SK-N-SH (cell line): ENCODE measurements at regions not wholly inside any gene's neighbourhood (a gene's known extent, or its start where the extent isn't known, plus 50 kb on each side); places are given as distances from the start of the nearest gene placed in this dataset.

Experiments
- CTCF ChIA-PET: fragments of 300-600, 350-600 bp; formaldehyde crosslinking; extraction: SDS; loops from one replicate; lab custom pipeline; 2021; lab: Yijun Ruan, JAX
- POLR2A ChIA-PET: fragments of 350-600 bp; sonication (Branson Sonifier 250); formaldehyde crosslinking; extraction: SDS; loops from one replicate; lab custom pipeline; 2020; ENCODE audit warnings: antibody characterized with exemption, inconsistent platforms; lab: Yijun Ruan, JAX
- DNase-seq: peaks from one replicate; pipeline ENCODE4 v3.0.0; 2012
- H2AFZ ChIP-seq: fragments of 200-600 bp; sonication (generic); 2 replicates; pipeline ENCODE4 v1.8.1; 2016; ENCODE audit warnings: antibody characterized with exemption, mild to moderate bottlenecking, low read depth
- H3F3A ChIP-seq: fragments of 200-600 bp; sonication (generic); replicated peaks from 2 replicates; pipeline ENCODE3; 2016; ENCODE audit warnings: antibody characterized with exemption, mild to moderate bottlenecking; ENCODE audit not compliant: insufficient read depth
- H3K27ac ChIP-seq, 2 experiments: fragments of 200-500 bp in 1 of 2; fragments of 200-600 bp in 1 of 2; sonication (Bioruptor generic) in 1 of 2; sonication (generic), shearing (Covaris generic) in 1 of 2; 2 replicates each; pipeline versions ENCODE4 v1.5.1 to v1.6.1; 2014 to 2016; ENCODE audit warnings: low read depth in 2 of 2, inconsistent platforms in 1 of 2, low read length in 1 of 2, mild to moderate bottlenecking in 1 of 2, mixed read lengths in 1 of 2
- H3K27me3 ChIP-seq: fragments of 200-600 bp; sonication (generic), shearing (Covaris generic); 2 replicates; pipeline ENCODE4 v1.6.1; 2016; ENCODE audit warnings: mixed run types; ENCODE audit not compliant: insufficient read depth
- H3K36me3 ChIP-seq, 2 experiments: fragments of 200-500 bp in 1 of 2; fragments of 200-600 bp in 1 of 2; sonication (Bioruptor generic) in 1 of 2; sonication (generic) in 1 of 2; replicated peaks in 1 of 2; 2 replicates each; pipeline versions ENCODE3 to v1.5.1; 2014 to 2016; ENCODE audit warnings: low read length in 1 of 2, mild to moderate bottlenecking in 1 of 2; ENCODE audit not compliant: insufficient read depth in 2 of 2, control insufficient read depth in 1 of 2
- H3K4me1 ChIP-seq, 2 experiments: fragments of 200-500 bp in 1 of 2; fragments of 200-600 bp in 1 of 2; sonication (Bioruptor generic) in 1 of 2; sonication (generic), shearing (Covaris generic) in 1 of 2; 2 replicates each; pipeline versions ENCODE4 v1.5.1 to v1.6.1; 2014 to 2016; ENCODE audit warnings: low read depth in 1 of 2, low read length in 1 of 2, mixed run types in 1 of 2; ENCODE audit not compliant: insufficient read depth in 2 of 2, control insufficient read depth in 1 of 2
- H3K4me2 ChIP-seq: fragments of 200-600 bp; sonication (generic), shearing (Covaris generic); 2 replicates; pipeline ENCODE4 v1.6.1; 2017; ENCODE audit warnings: mixed run types
- H3K4me3 ChIP-seq, 2 experiments: fragments of 200-500 bp in 1 of 2; fragments of 200-600 bp in 1 of 2; sonication (Bioruptor generic) in 1 of 2; sonication (generic), shearing (Covaris generic) in 1 of 2; 2 replicates each; pipeline versions ENCODE4 v1.5.1 to v1.8.1; 2014 to 2016; ENCODE audit warnings: low read depth in 2 of 2, inconsistent platforms in 1 of 2, low read length in 1 of 2, mild to moderate bottlenecking in 1 of 2, mixed read lengths in 1 of 2, moderate library complexity in 1 of 2
- H3K79me2 ChIP-seq: fragments of 200-600 bp; sonication (generic); 2 replicates; pipeline ENCODE4 v1.8.1; 2017; ENCODE audit warnings: mild to moderate bottlenecking; ENCODE audit not compliant: insufficient read depth
- H3K9ac ChIP-seq: fragments of 200-600 bp; sonication (generic); 2 replicates; pipeline ENCODE4 v1.6.1; 2017; ENCODE audit warnings: mixed run types
- H3K9me2 ChIP-seq: fragments of 200-600 bp; sonication (generic); 2 replicates; pipeline ENCODE4 v1.6.1; 2017; ENCODE audit warnings: mixed run types
- H3K9me3 ChIP-seq: fragments of 200-600 bp; sonication (generic); 2 replicates; pipeline ENCODE4 v1.6.1; 2017; ENCODE audit warnings: mixed run types, mild to moderate bottlenecking, moderate library complexity
- H4K20me1 ChIP-seq: fragments of 200-600 bp; sonication (generic); 2 replicates; pipeline ENCODE4 v1.6.1; 2017; ENCODE audit warnings: mild to moderate bottlenecking, mixed run types; ENCODE audit not compliant: insufficient read depth
- ELF1 ChIP-seq: IDR thresholded peaks from 2 replicates; pipeline ENCODE4 v1.4.0; 2012
- EP300 ChIP-seq, 2 experiments: IDR thresholded peaks; 2 replicates each; pipeline versions ENCODE4 v1.4.0 to v1.6.1; 2012; ENCODE audit warnings: borderline replicate concordance in 1 of 2, low read depth in 1 of 2, low read length in 1 of 2
- JUND ChIP-seq: IDR thresholded peaks from 2 replicates; pipeline ENCODE4 v1.4.0; 2012
- MEF2A ChIP-seq: IDR thresholded peaks from 2 replicates; pipeline ENCODE4 v1.4.0; 2012; ENCODE audit warnings: low read depth, borderline replicate concordance
- RFX5 ChIP-seq: IDR thresholded peaks from 2 replicates; pipeline ENCODE4 v1.6.1; 2012; ENCODE audit warnings: mild to moderate bottlenecking, improper control_type of control experiment, low read length
- TAF1 ChIP-seq: IDR thresholded peaks from 2 replicates; pipeline ENCODE4 v1.6.1; 2012; ENCODE audit warnings: low read depth, mild to moderate bottlenecking, low read length, moderate library complexity, borderline replicate concordance
- TCF12 ChIP-seq: IDR thresholded peaks from 2 replicates; pipeline ENCODE4 v1.4.0; 2012
- YY1 ChIP-seq: IDR thresholded peaks from 2 replicates; pipeline ENCODE4 v1.4.0; 2012; ENCODE audit warnings: low read depth, mild to moderate bottlenecking
- WGBS: methylation state at CpG from one replicate; pipeline ENCODE4 v1.1.6; 2017; ENCODE audit warnings: low lambda C conversion rate; 5-methylcytosine and 5-hydroxymethylcytosine counted together
- TF ChIP-seq, protein P1 (sequence below): fragments of 150-350 bp; IDR thresholded peaks from 2 replicates; pipeline ENCODE4 v1.6.1; 2016; ENCODE audit warnings: mild to moderate bottlenecking, low read depth, low read length
- TF ChIP-seq, protein P2 (sequence below): IDR thresholded peaks from 2 replicates; pipeline ENCODE4; 2012
- TF ChIP-seq, protein P3 (sequence below): IDR thresholded peaks from 2 replicates; pipeline ENCODE4 v1.4.0; 2012; ENCODE audit warnings: low read depth
- TF ChIP-seq, protein P4 (sequence below): IDR thresholded peaks from 2 replicates; pipeline ENCODE4 v1.6.1; 2012; ENCODE audit warnings: mild to moderate bottlenecking, low read depth, low read length, moderate library complexity

DNA sequence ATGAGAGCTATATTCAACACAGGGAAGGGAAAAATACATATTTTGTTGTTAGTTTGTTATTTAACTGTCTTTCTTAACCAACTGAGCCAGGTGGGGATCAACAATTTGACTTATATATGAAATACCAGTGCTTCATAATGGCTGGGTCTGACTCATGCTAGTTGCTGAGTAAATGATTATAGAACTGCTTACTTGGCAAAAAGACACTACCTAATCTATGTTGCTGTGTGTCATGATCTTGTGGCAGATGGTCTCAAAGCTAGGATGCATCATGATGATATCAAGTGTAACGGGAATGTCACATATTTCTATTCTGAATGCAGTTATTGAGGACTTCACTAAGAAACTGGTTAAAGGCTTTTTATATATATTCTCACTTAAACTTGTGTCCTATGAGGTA, 727.4 kb upstream of the SLITRK1 start:
- Histone ChIP-seq H3K9me3 (no peaks in the 10 kb centered on the region), H3F3A (no peaks in the 10 kb centered on the region), H3K9ac (no peak overlapping the region), H4K20me1 (no peaks in the 10 kb centered on the region), H3K36me3 (no peaks in the 10 kb centered on the region), H2AFZ (no peak overlapping the region), H3K4me2 (no peak overlapping the region), H3K4me1 (no peaks in the 10 kb centered on the region), H3K27me3 (no peaks in the 10 kb centered on the region; the same call in 1 of the 2 replicates), H3K4me3 (no peak overlapping the region), H3K79me2 (no peaks in the 10 kb centered on the region), H3K9me2 (no peaks in the 10 kb centered on the region), H3K27ac (no peak overlapping the region)
- no peak for DNase-seq
- TF ChIP-seq TAF1 = no peak
- TF ChIP-seq TCF12 = no peak
- TF ChIP-seq ELF1 = no peak
- no peak for TF ChIP-seq RFX5
- TF ChIP-seq, protein P1, sequence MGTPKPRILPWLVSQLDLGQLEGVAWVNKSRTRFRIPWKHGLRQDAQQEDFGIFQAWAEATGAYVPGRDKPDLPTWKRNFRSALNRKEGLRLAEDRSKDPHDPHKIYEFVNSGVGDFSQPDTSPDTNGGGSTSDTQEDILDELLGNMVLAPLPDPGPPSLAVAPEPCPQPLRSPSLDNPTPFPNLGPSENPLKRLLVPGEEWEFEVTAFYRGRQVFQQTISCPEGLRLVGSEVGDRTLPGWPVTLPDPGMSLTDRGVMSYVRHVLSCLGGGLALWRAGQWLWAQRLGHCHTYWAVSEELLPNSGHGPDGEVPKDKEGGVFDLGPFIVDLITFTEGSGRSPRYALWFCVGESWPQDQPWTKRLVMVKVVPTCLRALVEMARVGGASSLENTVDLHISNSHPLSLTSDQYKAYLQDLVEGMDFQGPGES = no peak
- no peak for TF ChIP-seq MEF2A
- TF ChIP-seq, protein P2, sequence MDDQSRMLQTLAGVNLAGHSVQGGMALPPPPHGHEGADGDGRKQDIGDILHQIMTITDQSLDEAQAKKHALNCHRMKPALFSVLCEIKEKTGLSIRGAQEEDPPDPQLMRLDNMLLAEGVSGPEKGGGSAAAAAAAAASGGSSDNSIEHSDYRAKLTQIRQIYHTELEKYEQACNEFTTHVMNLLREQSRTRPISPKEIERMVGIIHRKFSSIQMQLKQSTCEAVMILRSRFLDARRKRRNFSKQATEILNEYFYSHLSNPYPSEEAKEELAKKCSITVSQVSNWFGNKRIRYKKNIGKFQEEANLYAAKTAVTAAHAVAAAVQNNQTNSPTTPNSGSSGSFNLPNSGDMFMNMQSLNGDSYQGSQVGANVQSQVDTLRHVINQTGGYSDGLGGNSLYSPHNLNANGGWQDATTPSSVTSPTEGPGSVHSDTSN = no peak
- TF ChIP-seq JUND = no peak
- TF ChIP-seq, protein P3, sequence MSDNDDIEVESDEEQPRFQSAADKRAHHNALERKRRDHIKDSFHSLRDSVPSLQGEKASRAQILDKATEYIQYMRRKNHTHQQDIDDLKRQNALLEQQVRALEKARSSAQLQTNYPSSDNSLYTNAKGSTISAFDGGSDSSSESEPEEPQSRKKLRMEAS = no peak
- TF ChIP-seq EP300 (IDR thresholded peaks at IDR 0.05; ENCODE audit: borderline replicate concordance in 1 of 2, low read depth in 1 of 2, low read length in 1 of 2) = no peak
- TF ChIP-seq, protein P4, sequence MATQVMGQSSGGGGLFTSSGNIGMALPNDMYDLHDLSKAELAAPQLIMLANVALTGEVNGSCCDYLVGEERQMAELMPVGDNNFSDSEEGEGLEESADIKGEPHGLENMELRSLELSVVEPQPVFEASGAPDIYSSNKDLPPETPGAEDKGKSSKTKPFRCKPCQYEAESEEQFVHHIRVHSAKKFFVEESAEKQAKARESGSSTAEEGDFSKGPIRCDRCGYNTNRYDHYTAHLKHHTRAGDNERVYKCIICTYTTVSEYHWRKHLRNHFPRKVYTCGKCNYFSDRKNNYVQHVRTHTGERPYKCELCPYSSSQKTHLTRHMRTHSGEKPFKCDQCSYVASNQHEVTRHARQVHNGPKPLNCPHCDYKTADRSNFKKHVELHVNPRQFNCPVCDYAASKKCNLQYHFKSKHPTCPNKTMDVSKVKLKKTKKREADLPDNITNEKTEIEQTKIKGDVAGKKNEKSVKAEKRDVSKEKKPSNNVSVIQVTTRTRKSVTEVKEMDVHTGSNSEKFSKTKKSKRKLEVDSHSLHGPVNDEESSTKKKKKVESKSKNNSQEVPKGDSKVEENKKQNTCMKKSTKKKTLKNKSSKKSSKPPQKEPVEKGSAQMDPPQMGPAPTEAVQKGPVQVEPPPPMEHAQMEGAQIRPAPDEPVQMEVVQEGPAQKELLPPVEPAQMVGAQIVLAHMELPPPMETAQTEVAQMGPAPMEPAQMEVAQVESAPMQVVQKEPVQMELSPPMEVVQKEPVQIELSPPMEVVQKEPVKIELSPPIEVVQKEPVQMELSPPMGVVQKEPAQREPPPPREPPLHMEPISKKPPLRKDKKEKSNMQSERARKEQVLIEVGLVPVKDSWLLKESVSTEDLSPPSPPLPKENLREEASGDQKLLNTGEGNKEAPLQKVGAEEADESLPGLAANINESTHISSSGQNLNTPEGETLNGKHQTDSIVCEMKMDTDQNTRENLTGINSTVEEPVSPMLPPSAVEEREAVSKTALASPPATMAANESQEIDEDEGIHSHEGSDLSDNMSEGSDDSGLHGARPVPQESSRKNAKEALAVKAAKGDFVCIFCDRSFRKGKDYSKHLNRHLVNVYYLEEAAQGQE = no peak
- no peak for TF ChIP-seq YY1
- CTCF ChIA-PET = no interaction called here
- 6% methylated on average over 1 of the region's 1 CpG for WGBS
- POLR2A ChIA-PET = no interaction called here
